Mesenchymal stem cell (in vitro differentiated cells and primary cell): ENCODE measurements at regions not wholly inside any gene's neighbourhood (a gene's known extent, or its start where the extent isn't known, plus 50 kb on each side); places are given as distances from the start of the nearest gene placed in this dataset.

Experiments
- DNase-seq: peaks from one replicate; pipeline ENCODE4 v3.0.0-alpha.2; 2013
- H2AFZ ChIP-seq: one replicate; pipeline ENCODE4 v1.6.1; 2013; ENCODE audit warnings: low read depth, mild to moderate bottlenecking, control low read depth, inconsistent platforms, low read length, moderate library complexity
- H2AK5ac ChIP-seq: 2 replicates; pipeline ENCODE4 v1.6.1; 2013; ENCODE audit warnings: low read length, moderate library complexity, mild to moderate bottlenecking, inconsistent platforms; ENCODE audit not compliant: severe bottlenecking
- H2BK120ac ChIP-seq: one replicate; pipeline ENCODE4 v1.6.1; 2013; ENCODE audit warnings: low read depth, mild to moderate bottlenecking, inconsistent platforms, low read length, moderate library complexity
- H2BK12ac ChIP-seq, 2 experiments: one replicate each; pipeline ENCODE4 v1.6.1; 2013; ENCODE audit warnings: inconsistent platforms in 2 of 2, low read length in 2 of 2, mild to moderate bottlenecking in 2 of 2, moderate library complexity in 2 of 2, control low read depth in 1 of 2
- H2BK15ac ChIP-seq: one replicate; pipeline ENCODE4 v1.6.1; 2013; ENCODE audit warnings: mild to moderate bottlenecking, low read depth, inconsistent platforms; ENCODE audit not compliant: poor library complexity, severe bottlenecking
- H2BK5ac ChIP-seq: 2 replicates; pipeline ENCODE4 v1.6.1; 2013; ENCODE audit warnings: low read depth, mild to moderate bottlenecking, low read length, control low read depth, inconsistent platforms; ENCODE audit not compliant: poor library complexity, severe bottlenecking
- H3K14ac ChIP-seq, 2 experiments: one replicate each; pipeline ENCODE4 v1.6.1; 2013; ENCODE audit warnings: inconsistent platforms in 2 of 2, low read length in 2 of 2, control low read depth in 1 of 2, mild to moderate bottlenecking in 1 of 2, moderate library complexity in 1 of 2
- H3K18ac ChIP-seq, 2 experiments: one replicate each; pipeline ENCODE4 v1.6.1; 2013; ENCODE audit warnings: inconsistent platforms in 2 of 2, low read length in 2 of 2, control low read depth in 1 of 2, low read depth in 1 of 2, mild to moderate bottlenecking in 1 of 2
- H3K23ac ChIP-seq, 2 experiments: one replicate each; pipeline ENCODE4 v1.6.1; 2013; ENCODE audit warnings: inconsistent platforms in 2 of 2, low read length in 2 of 2, mild to moderate bottlenecking in 2 of 2, moderate library complexity in 2 of 2, control low read depth in 1 of 2
- H3K27ac ChIP-seq: 2 replicates; pipeline ENCODE4 v1.5.1; 2013; ENCODE audit warnings: mild to moderate bottlenecking, moderate library complexity, low read length, control low read depth, inconsistent platforms; ENCODE audit not compliant: poor library complexity, severe bottlenecking
- H3K27me3 ChIP-seq, 2 experiments: 2 replicates each; pipeline versions ENCODE4 v1.6.1 to v1.7.0; 2013; ENCODE audit warnings: low read length in 2 of 2, mild to moderate bottlenecking in 2 of 2, moderate library complexity in 2 of 2, control low read depth in 1 of 2, inconsistent platforms in 1 of 2; ENCODE audit not compliant: control insufficient read depth in 1 of 2, insufficient read depth in 1 of 2
- H3K36me3 ChIP-seq, 2 experiments: 2 replicates each; pipeline versions ENCODE4 v1.6.1 to v1.7.0; 2013; ENCODE audit warnings: low read length in 2 of 2, control low read depth in 1 of 2, inconsistent platforms in 1 of 2, low read depth in 1 of 2, mild to moderate bottlenecking in 1 of 2; ENCODE audit not compliant: insufficient read depth in 2 of 2, control insufficient read depth in 1 of 2
- H3K4ac ChIP-seq, 2 experiments: one replicate each; pipeline ENCODE4 v1.6.1; 2013; ENCODE audit warnings: inconsistent platforms in 2 of 2, low read length in 2 of 2, mild to moderate bottlenecking in 2 of 2, moderate library complexity in 2 of 2, control low read depth in 1 of 2, low read depth in 1 of 2
- H3K4me1 ChIP-seq: 2 replicates; pipeline ENCODE4 v1.6.1; 2013; ENCODE audit warnings: low read depth, low read length, control low read depth; ENCODE audit not compliant: control insufficient read depth, insufficient read depth
- H3K4me2 ChIP-seq: 2 replicates; pipeline ENCODE4 v1.6.1; 2013; ENCODE audit warnings: low read length, mild to moderate bottlenecking, inconsistent platforms; ENCODE audit not compliant: poor library complexity, severe bottlenecking
- H3K4me3 ChIP-seq, 2 experiments: 2 replicates each; pipeline versions ENCODE4 v1.5.1 to v1.7.0; 2013; ENCODE audit warnings: low read length in 2 of 2, mild to moderate bottlenecking in 2 of 2, control low read depth in 1 of 2, low read depth in 1 of 2; ENCODE audit not compliant: insufficient read depth in 1 of 2
- H3K79me1 ChIP-seq: replicated peaks from 2 replicates; pipeline ENCODE4 v1.6.1; 2013; ENCODE audit warnings: mild to moderate bottlenecking, control low read depth, low read length, inconsistent platforms; ENCODE audit not compliant: poor library complexity, severe bottlenecking
- H3K9ac ChIP-seq: 2 replicates; pipeline ENCODE4 v1.7.0; 2013; ENCODE audit warnings: mild to moderate bottlenecking, low read length, moderate library complexity
- H3K9me3 ChIP-seq: 2 replicates; pipeline ENCODE4 v1.7.0; 2013; ENCODE audit warnings: mild to moderate bottlenecking, low read length; ENCODE audit not compliant: control insufficient read depth
- H4K8ac ChIP-seq: one replicate; pipeline ENCODE4 v1.6.1; 2013; ENCODE audit warnings: inconsistent platforms, mild to moderate bottlenecking, low read length, moderate library complexity
- H4K91ac ChIP-seq: one replicate; pipeline ENCODE4 v1.6.1; 2013; ENCODE audit warnings: mild to moderate bottlenecking, low read length, inconsistent platforms
- WGBS: methylation state at CpG from one replicate; pipeline ENCODE4 v1.1.7; 2013; ENCODE audit warnings: mixed read lengths; 5-methylcytosine and 5-hydroxymethylcytosine counted together

GRCh38 chr2:239896075-239896474 lies 129.1 kb downstream of the NDUFA10 start:
- no peak overlapping the region for H3K27ac ChIP-seq
- no peak overlapping the region for H3K18ac ChIP-seq
- peak overlapping the region in 1 of 2 experiments; percentile 21 for H3K4ac ChIP-seq
- no peaks in the 10 kb centered on the region for H3K79me1 ChIP-seq
- H4K8ac ChIP-seq = no peak overlapping the region
- 39% methylated on average over 8 of the region's 8 CpGs for WGBS
- no peak overlapping the region for H3K4me3 ChIP-seq
- H2BK15ac ChIP-seq = no peak overlapping the region
- H3K4me1 ChIP-seq = no peaks in the 10 kb centered on the region
- no peak overlapping the region for H2AK5ac ChIP-seq
- H2BK12ac ChIP-seq = no peak overlapping the region
- H3K14ac ChIP-seq = no peak overlapping the region
- H3K9me3 ChIP-seq = no peaks in the 10 kb centered on the region
- H3K36me3 ChIP-seq = no peaks in the 10 kb centered on the region
- no peak overlapping the region for H2AFZ ChIP-seq
- no peak overlapping the region for H2BK120ac ChIP-seq
- H4K91ac ChIP-seq = no peak overlapping the region
- H3K4me2 ChIP-seq = no peak overlapping the region
- no peak overlapping the region for H3K23ac ChIP-seq
- no peak for DNase-seq
- no peak overlapping the region for H3K9ac ChIP-seq
- peaks cover 0 to 47% of the 10 kb centered on the region in 2 experiments for H3K27me3 ChIP-seq
- no peak overlapping the region for H2BK5ac ChIP-seq

DNA sequence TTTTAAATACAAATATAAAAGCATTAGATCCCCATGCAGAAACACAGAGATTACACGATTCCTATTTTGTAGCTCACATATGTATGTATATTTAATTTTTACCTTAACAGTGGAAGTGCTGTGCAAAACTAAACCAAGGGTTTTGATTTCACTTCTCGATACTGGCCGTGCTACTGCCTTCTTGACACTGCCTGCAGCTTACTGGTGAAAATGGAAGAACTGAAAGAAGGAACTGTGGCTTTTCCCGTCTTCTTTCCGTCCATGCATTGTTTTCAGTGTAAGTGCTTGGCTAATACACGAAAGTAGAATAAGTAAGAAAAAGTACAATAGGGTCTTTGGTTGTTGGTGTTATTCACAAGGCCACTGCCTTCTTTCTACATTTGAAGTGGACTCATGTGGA lies 129.5 kb downstream of the NDUFA10 start:
- Histone ChIP-seq H3K23ac (no peak overlapping the region), H2AFZ (no peak overlapping the region), H4K8ac (no peak overlapping the region), H3K18ac (no peak overlapping the region), H3K4ac (no peak overlapping the region), H2BK120ac (no peak overlapping the region), H2AK5ac (no peak overlapping the region), H2BK12ac (no peak overlapping the region), H2BK15ac (no peak overlapping the region), H4K91ac (no peak overlapping the region), H3K9me3 (no peaks in the 10 kb centered on the region), H3K14ac (no peak overlapping the region), H2BK5ac (no peak overlapping the region), H3K36me3 (no peaks in the 10 kb centered on the region), H3K79me1 (no peaks in the 10 kb centered on the region), H3K27me3 (peaks cover 0 to 43% of the 10 kb centered on the region in 2 experiments), H3K9ac (no peak overlapping the region), H3K4me3 (no peak overlapping the region), H3K4me1 (no peaks in the 10 kb centered on the region), H3K4me2 (no peak overlapping the region), H3K27ac (no peak overlapping the region)
- DNase-seq = no peak
- WGBS = 62% methylated on average over 5 of the region's 6 CpGs

DNA sequence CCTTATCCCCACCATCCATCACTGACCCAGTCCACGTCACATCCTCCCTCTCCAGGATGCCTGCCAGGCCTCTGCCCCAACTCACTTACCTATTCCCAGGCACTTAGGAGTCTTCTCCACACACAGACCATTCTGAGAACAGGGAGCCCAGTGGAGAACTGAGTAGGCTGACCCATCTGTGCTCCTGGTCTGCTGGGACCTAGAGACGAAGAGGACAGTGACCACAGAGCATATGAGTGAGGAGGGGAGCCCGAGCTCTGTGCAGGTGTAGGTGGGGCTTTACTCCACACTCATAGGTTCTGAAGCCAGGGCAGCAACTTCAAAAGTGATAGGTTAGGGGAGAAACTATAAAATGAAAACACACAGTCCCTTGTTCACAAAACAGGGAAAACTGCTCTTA lies 130.0 kb downstream of the NDUFA10 start:
- Histone ChIP-seq H2AFZ (no peak overlapping the region), H4K91ac (no peak overlapping the region), H3K14ac (no peak overlapping the region), H3K27me3 (peaks cover 0 to 39% of the 10 kb centered on the region in 2 experiments), H3K9me3 (no peaks in the 10 kb centered on the region), H3K27ac (no peak overlapping the region), H3K4me1 (no peaks in the 10 kb centered on the region), H3K4ac (no peak overlapping the region), H2BK12ac (no peak overlapping the region), H3K36me3 (no peaks in the 10 kb centered on the region), H3K18ac (no peak overlapping the region), H3K4me3 (no peak overlapping the region), H3K9ac (no peak overlapping the region), H2BK5ac (no peak overlapping the region), H4K8ac (no peak overlapping the region), H2BK15ac (no peak overlapping the region), H3K23ac (no peak overlapping the region), H2AK5ac (no peak overlapping the region), H2BK120ac (no peak overlapping the region), H3K4me2 (no peak overlapping the region), H3K79me1 (no peaks in the 10 kb centered on the region)
- WGBS = 38% methylated on average over 3 of the region's 3 CpGs
- DNase-seq = no peak

DNA sequence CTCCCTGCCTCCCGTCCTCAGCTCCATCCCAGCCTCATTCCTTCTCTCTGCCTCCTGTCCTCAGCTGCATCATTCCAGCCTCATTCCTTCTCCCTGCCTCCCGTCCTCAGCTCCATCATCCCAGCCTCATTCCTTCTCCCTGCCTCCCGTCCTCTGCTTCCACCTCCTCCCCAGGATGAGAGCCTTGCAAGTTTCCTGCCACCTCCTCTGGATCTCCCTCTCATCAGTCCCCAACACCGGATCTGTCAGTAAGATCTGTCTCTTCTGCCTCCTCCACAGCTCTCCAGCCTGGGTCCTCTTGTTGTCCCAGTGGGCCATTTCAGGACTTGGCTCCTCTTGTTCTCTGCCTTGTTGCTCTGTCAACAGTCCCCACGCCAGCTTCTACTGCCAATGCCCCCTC lies 130.9 kb downstream of the NDUFA10 start:
- DNase-seq = no peak
- no peaks in the 10 kb centered on the region for H3K4me1 ChIP-seq
- no peak overlapping the region for H3K4me2 ChIP-seq
- no peak overlapping the region for H3K14ac ChIP-seq
- H3K27me3 ChIP-seq = peaks cover 0 to 39% of the 10 kb centered on the region in 2 experiments
- H3K23ac ChIP-seq = no peak overlapping the region
- no peak overlapping the region for H3K18ac ChIP-seq
- no peak overlapping the region for H2BK12ac ChIP-seq
- H3K79me1 ChIP-seq = no peaks in the 10 kb centered on the region
- H4K91ac ChIP-seq = no peak overlapping the region
- H2BK15ac ChIP-seq = no peak overlapping the region
- no peak overlapping the region for H2AFZ ChIP-seq
- H3K4me3 ChIP-seq = no peak overlapping the region
- no peak overlapping the region for H2BK5ac ChIP-seq
- H2BK120ac ChIP-seq = no peak overlapping the region
- no peak overlapping the region for H4K8ac ChIP-seq
- no peaks in the 10 kb centered on the region for H3K36me3 ChIP-seq
- no peak overlapping the region for H3K9ac ChIP-seq
- H3K4ac ChIP-seq = no peak overlapping the region
- WGBS = 60% methylated on average over 5 of the region's 5 CpGs
- H3K9me3 ChIP-seq = no peaks in the 10 kb centered on the region
- H3K27ac ChIP-seq = no peak overlapping the region
- no peak overlapping the region for H2AK5ac ChIP-seq
